Activated CD8-positive, alpha-beta memory T cell treated with anti-CD3 and anti-CD28 coated beads, Interleukin-2, amount 50 U/mL, for 24 hours (primary cell): ENCODE measurements at regions not wholly inside any gene's neighbourhood (a gene's known extent, or its start where the extent isn't known, plus 50 kb on each side); places are given as distances from the start of the nearest gene placed in this dataset.

Experiments
- DNase-seq: peaks from one replicate; pipeline ENCODE4 v3.0.0-alpha.2; 2020; ENCODE audit errors: extremely low read depth

DNA sequence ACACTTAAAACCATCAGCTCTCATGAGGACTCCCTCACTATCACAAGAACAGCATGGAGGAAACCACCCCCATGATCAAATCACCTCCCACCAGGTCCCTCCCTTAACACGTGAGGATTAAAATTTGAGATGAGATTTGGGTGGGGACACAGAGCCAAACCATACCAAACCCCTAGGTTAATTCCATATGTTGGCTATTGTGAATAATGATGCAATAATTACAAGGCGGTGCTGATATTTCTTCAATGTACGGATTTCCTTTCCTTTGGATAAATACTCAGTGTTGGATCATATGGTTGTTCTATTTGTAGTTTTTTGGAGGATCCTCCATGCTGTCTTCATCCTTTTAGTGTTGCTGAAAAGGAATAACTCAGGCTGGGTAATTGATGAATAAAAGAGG, 652.1 kb upstream of the PKDCC start:
- no peak for DNase-seq

DNA sequence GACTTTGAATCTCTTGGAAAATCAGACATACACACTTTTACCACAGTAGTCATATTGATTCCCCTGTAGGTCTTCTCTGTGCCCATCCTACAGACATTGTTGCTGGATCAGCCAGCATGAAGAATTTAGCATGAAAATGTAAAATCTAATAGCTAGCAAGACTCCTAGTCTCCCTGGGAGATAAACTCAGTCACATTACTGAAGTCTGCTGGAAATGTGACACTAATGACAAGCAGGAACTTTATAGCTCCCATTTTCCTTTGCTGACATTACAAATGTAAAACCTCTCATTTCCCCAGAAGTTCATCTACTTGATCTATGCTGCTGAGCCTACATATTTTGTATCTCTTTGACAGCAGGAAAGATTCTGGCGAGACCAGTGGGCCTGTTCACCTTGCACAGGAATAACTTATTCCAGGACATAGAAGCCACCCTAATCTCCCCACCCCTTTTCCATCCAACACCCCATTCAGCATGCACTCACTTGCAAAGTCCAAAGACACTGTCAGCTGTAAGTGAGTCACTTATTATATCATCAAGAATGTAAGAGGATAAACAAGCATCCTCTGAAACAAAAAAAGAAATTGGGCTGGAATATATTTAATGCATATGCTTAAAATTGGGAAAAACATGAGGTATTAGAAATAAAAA, 648.3 kb upstream of the PKDCC start:
- no peak for DNase-seq

DNA sequence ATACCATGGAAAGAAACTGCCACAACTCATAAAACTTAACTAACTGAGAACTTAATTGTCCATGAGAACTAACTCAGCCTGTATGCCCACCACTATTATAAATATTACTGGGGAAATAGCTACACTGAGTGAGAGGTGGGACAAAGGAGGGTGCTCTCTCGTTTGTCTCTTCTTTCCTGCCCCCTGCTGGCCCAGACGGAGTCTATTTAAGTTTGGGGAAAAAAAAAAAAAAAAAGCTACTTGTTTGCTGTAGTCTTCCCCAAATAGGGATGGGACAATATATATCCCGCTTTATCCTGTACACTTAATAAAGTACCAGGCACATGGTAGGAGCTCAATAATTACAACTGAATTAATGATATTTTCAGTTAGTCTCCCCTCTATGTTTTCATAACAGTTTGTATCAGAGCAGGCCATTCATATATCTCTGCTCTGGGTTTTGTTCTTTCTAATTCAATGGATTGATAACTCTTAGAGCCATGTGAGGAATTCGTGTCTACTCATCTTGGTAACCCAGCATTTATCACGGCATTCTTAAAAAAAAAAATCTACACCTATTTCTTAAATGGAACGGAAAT, 647.6 kb upstream of the PKDCC start:
- DNase-seq, result no peak

DNA sequence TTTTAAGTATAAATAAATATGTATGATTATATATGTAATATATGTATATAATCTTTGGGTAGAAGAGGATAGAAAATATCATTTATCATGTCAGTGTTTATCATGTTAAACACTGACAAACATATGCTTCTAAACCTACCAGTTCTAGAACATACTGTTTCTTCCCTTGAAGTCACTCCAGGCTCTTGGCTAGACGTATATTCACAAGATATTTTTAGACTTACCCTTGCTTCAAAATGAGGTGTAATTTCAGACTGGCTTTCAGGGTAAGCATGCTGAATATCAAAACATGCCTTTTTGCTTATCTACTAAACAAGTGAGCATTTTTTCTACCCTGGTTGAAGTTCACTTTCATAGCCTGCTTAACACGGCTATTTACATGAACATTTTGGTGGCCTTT, 642.4 kb upstream of the PKDCC start:
- DNase-seq, result no peak

DNA sequence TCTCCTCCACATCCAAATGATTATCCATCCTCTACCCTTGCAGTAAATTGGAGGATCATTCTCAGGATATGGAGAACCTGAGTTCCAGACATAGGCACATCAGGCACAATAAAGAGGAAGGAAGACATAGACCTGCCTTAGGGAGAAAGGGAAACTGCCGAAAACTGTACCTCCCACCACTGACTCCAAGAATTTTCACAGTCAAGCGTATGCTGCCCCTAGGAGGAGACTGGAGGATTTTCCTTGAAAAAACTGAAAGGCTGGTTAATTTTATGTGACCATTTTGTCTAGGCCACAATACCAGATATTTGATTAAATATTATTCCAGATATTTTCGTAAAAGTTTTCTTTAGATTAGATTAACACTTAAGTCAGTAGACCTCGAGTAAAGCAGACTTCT, 638.5 kb upstream of the PKDCC start:
- DNase-seq, result no peak

DNA sequence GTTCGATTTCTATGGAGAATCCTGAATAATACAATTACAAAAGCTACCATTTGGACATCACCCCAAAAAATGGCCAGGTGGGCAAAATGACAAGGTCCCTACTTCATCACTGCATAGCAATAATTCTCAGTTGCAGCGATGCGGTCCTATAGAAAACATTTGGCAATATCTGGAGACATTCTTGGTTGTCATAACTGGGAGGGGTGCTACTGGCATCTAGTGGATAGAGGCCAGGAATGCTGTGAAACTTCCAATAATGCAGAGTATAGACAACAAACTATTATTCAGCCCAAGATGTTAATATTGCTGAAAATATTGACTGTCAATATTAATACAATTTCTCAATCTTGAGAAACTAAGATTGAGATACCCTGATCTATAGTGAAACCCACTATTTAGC, 637.8 kb upstream of the PKDCC start:
- DNase-seq, result no peak

DNA sequence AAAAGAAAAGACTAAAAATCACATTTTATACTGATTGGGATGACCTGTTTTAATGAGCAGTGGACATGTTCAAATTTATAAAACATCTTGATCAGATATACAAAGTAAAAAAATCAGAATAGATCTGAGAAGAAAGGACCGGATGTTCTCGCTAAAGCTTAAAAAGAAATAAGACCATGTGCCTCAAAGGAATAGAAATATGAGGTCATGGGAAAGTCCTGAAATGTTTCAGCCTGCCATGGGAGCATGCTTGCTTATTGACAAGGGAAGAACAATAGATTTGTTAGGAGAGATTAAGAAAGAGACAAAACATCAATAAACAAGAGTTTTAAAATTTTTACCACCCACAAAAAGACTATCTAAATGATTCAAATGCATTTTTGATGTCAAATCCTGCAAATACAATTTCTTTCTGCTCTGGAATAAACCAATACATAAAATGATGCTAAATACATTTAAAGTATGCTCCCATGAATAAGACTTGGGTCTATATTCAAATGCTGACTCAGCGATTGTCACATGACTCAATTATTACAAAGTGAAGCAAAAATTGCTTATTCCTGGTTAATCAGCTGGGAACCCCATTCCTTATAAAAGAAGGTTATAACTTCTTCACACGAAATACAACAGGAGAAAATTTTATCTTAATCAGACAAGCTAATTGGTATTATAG, 633.9 kb upstream of the PKDCC start:
- DNase-seq, result no peak

DNA sequence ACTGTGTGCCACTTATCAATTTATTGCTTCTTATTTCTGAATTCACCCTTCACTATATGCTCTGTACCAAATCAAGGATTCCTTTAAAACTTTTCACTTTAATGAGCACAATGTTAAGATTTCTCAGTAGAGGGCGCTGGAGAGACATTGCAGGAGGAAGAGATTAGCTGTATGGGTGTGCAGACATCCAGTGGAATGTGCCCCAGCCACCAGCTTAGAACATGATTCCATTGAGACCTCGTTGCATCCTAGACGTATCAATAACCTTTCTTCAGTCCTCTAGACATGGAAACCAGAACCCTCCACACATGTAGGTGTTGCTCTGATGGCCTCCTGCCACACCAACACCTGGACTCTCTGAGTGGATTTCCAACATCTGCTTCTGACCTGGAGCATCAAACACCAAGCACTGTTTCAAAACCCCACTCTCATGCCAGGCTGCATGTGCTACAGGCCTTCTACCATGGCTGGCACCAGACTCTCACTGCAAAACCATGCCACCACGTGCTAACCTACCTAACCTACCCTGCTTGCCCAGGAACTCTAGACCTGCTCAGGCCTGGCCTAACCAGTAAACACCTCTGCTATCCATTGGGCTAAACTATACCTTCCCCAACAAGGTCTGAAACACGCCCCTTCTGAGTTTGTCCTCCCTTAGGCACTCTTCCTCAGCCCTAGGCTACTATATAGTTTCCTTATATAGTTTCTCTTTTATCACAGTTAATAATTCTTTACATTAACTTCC, 633.2 kb upstream of the PKDCC start:
- DNase-seq, result no peak

DNA sequence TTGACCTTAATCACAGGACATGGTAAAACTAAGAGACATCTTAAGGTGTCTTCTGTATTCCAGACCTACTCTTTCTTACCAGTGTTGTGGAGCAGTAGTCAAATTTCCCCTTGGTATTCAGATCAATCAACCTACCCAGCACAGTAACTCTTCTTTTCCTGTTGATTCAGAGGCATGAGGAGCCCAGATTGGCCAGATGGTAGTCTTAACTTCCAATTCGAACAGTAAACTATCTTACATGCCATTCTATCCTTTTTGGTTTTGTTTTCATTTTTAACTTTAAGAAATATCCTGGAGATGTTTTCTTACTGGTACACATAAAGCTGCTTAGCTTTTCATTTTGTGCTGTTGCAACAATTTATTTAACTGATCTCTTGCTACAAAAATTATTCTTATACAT, 630.3 kb upstream of the PKDCC start:
- no peak for DNase-seq

DNA sequence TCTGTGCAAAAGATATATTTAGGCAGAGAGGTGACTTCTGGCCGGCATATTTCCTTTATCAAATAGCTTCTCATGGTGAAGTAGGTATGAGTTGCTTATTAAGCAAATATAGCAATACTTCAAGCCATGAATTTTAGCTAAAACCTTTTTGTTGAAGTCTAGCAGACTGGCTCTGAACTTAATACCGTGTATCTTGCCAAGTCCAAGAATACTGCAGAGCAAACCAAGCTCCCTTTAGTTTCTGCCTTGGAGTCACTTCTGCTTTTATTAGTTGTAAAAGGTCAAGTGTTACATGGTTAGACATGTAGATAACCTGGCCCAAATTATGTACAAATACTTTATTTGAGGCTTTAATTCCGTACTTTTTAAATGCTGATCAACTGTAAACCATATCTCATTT, 627.6 kb upstream of the PKDCC start:
- no peak for DNase-seq

DNA sequence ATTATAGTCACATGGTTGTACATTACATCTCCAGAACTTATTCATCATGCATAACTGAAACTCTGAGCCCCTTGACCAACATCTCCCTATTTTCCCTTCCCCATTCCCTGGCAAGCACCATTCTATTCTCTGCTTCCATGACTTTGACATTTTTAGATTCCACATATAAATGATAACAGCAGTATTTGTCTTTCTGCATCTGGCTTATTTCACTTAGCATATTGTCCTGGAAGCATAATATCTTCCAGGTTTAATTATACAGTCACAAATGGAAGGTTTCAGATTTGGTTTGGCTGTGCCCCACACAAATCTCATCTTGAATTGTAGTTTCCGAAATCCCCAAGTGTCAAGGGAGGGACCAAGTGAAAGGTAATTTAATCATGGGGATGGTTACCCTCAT, 626.9 kb upstream of the PKDCC start:
- DNase-seq, result no peak

DNA sequence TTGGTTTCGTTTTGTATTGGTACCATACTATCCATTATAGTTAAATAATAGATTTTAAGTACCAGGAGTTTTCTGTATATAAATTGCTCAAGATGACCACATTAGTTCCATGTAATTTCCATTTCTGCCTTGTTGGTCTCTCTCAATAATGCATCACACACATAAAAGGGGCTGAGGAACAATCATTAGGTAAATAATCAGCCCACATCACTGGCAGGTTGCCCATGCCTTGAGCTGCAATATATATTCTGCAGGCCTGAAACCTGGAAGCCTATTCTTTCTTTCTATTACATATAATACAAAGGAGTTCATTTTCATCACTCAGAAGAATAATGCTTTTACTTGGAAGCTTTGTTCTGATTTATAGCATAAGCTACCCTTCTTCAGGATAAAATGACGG, 616.1 kb upstream of the PKDCC start:
- no peak for DNase-seq

DNA sequence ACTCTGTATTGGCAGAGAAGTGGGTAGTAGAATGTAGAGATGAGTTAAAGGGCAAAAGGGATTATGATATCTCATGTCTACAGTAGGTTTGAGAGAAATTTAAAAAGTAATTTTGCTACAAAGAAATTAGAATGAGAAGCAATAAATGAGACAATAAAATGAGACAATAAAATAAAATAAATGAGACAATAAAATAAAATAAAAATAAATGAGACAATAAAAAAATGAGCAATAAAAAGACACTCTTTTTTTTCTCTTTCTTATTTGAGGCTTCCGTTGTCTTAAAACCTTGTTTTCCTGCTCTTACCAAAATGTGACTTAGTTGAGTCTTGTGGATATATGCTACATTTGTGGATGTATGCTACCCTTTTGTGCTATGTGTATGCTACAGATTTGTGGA, 615.4 kb upstream of the PKDCC start:
- DNase-seq, result no peak

DNA sequence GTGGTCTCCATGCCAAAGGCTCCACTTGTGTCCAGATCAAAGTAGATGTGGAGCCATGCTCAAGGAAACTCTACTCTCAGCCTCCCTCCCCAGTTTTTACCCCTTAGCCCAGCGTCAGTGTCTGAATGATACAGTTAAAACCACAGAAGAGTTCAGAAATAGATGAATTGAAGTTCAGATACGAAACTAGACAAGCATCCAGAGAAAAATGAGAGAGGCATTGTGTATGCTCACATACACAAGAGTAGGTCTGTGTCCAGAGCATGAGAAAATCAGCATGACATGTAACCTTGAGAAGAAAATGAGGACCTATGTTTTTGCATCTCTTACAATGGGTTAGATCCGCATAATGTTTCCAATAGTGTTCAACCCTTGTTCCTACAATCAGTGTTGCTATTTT, 612.8 kb upstream of the PKDCC start:
- no peak for DNase-seq

DNA sequence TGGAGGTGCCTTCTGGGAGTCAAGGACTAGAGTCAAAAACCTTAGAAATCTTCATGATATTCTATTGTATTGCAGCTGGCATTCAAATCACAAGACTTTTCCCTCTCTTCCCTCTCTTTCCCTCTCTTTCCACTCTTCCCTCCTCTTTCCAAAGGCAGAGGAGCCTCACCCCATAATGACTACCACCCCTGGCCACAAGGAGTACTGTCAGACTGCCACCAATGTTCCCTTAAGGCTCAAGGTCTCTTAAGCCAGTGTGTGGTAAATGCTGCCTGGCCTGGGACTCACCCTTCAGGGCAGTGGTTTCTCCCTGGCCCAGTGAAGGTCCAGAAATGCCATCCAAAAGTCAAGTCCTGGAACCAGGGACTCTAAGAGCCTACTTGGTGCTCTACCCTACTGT, 605.9 kb upstream of the PKDCC start:
- DNase-seq, result no peak

DNA sequence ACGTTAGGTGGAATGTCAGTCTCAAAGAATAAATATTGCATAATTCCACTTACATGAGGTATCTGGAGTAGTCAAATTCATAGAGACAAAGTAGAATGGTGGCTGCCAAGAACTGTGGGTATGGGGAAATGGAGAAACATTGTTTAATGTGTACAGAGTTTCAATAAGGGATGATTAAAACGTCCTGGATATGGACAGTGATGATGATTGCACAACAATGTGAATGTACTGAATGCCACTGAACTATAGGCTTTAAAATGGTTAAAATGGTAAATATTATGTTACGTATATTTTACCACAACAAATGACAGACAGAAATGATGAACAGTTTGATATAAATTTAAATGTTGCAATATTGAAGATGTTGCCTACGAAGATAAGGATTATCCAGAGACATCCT, 602.0 kb upstream of the PKDCC start:
- no peak for DNase-seq

DNA sequence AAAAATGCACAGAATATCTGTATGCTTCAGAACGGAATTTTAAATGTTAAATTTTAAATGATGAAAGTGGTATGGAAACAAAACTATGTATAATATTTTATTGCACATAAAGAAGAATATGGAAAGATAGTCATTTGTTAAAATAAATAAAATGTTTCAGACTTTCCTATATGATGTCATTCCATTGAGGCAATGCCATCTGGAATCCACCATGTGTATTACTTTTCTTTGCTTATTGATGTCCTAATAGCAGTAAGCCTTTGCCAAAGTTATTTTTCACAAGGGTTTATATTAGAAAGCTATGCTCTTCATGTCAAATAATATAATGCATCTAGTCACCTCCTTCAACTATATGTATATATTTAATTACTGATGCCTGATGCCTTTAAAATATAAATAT, 601.6 kb upstream of the PKDCC start:
- DNase-seq, result no peak

DNA sequence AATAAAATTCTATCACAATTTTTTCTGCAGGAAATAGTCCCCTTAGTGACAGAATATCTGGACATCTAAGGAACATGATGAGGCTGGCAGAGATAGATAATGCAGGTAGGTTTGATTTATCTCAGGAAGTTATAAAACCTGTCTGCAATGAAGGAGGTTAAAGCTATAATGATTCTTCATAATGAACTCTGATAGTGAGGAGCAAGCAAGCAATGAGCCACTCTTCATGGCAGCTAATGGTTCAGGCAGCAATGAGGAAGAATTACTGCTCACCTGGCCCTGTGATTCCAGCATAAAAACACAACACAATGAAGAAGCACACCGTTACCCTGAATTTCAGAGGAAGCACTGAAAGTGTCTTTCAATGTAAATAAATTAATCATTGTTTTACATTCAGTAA, 599.6 kb upstream of the PKDCC start:
- no peak for DNase-seq

DNA sequence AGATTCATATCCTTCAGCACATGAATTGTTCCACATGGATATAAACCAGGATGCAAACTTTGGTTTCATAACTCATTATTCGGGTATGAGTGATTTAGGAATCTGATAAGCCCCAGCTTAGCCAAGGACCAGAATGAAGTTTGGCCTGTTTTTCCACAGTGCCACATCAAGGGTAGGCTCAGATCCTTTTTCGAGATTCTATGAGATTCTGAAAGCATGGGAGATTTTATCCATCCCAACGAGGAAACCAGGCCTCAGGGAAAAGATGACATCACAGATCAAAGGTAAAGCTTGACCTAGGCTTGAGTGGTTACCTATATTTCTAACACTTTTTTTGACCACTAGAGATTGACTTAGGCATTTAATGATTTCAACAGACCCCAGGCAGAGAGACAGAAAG, 590.8 kb upstream of the PKDCC start:
- DNase-seq, result no peak

DNA sequence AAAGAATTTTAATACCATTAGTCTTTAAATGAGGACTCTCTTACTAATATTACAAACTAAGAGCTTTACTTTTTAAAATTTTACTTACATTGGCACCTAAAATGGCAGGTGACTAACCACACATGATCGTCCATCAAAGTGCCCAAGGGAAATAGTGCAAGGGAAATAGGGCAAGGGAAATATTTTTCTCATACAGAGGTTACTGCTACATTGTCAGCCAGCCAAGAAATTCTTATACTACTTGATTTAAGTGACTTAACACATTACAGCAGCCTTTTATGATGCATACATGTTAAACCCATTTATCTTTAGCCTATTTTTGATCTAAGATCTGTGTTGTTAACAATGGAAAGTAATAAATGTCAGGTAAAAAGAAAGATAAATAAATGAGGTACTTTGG, 587.2 kb upstream of the PKDCC start:
- DNase-seq, result no peak

DNA sequence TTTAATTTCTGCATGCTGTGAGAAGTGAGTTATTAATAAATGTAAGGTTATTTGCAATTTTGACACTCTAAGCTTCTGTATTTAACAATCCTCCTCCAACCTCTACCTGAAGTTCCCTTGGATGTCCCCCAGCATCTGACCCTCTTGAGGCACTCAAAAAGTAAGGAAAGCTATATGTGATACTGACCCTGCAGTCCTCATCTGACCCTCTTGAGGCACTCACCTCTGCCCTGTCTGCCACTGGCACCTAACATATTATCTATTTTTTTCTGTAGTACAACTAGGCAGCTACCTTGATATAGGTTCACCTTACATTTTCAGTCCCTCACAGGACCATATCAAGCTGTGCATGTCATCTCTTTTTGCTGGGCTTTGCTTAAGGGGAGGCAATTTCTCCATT, 583.4 kb upstream of the PKDCC start:
- DNase-seq, result no peak

DNA sequence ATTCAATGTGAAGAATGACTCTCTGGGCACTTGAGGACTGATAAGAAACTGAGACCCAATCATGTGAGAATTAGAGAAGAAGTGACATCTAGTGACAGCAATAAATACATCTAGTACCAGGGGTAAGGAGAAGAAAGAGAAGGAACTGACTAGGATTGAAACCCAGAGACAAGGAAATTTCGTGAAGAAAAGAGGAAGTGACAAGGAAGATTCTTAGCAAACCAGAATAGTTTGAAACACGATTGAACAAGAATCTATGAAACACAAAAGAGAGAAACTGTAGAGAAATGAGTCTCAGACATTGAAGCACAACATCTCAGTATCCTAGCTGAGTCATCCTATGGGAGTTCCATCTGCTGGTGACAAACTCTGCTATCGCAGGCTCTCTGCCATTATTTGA, 571.9 kb upstream of the PKDCC start:
- DNase-seq, result no peak

DNA sequence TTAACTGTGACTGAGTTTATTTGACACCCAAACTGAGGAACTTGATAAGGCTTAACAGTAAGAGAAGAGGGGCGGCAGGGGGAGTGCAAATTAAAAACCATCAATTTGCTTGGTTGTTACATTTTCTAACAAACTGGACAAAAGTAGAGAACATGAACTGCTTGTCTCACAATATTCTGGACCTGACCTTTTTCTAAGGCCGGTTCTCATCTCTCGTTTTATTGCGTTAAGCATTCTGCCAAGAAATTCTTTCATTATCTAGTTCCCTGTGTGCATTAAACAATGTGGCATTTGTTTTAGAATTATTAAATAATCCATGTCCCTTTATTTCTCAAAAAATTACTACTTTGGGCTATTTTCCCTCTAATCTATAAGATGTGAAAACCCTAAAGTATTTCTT, 565.2 kb upstream of the PKDCC start:
- no peak for DNase-seq
